22Rv1 (cell line): ENCODE measurements at regions not wholly inside any gene's neighbourhood (a gene's known extent, or its start where the extent isn't known, plus 50 kb on each side); places are given as distances from the start of the nearest gene placed in this dataset.

Experiments
- CTCF ChIP-seq: fragments of 450-650 bp; IDR thresholded peaks from 2 replicates; pipeline ENCODE4 v1.5.1; 2017; ENCODE audit warnings: mild to moderate bottlenecking
- ZFX ChIP-seq: fragments of 450-650 bp; IDR thresholded peaks from 2 replicates; pipeline ENCODE4 v1.6.1; 2017; ENCODE audit warnings: antibody characterized with exemption, borderline replicate concordance

- TF ChIP-seq CTCF (no peak), ZFX (no peak)
Measured at GRCh38 chr5:10081584-10081983, 168.1 kb downstream of the ATPSCKMT start.
